ENCODE measurements at regions not wholly inside any gene's neighbourhood (a gene's known extent, or its start where the extent isn't known, plus 50 kb on each side); places are given as distances from the start of the nearest gene placed in this dataset.

GRCh38 chr5:141800617-141801016 lies 77.6 kb downstream of the PCDH1 start:
- 77 to 88% methylated on average over 6 of the region's 6 CpGs for WGBS, 2 donors
- no peak for TF ChIP-seq POLR2AphosphoS5 (IDR thresholded peaks at IDR 0.05)
- TF ChIP-seq CTCF (IDR thresholded peaks at IDR 0.05), result no peak
- TF ChIP-seq EP300 (IDR thresholded peaks at IDR 0.05), result no peak
- no peak for TF ChIP-seq POLR2A (IDR thresholded peaks at IDR 0.05)
- no peak overlapping the region for H3K4me3 ChIP-seq
- DNase-seq, result no peak
- no peaks in the 10 kb centered on the region for H3K36me3 ChIP-seq
- no peak overlapping the region for H3K27ac ChIP-seq
- H3K27me3 ChIP-seq, result peaks cover 0 to 13% (median 2%) of the 10 kb centered on the region in 3 donors
- intact Hi-C loops (cut with DNase I), result no loop called here
- no peaks in the 10 kb centered on the region for H3K4me1 ChIP-seq
- H3K9me3 ChIP-seq, result no peaks in the 10 kb centered on the region

- intact Hi-C loops (cut with DNase I), result no loop called here
- no peaks in the 10 kb centered on the region for H3K4me1 ChIP-seq
- no peaks in the 10 kb centered on the region for H3K9me3 ChIP-seq
- H3K27me3 ChIP-seq, result peaks cover 0 to 5% (median 2%) of the 10 kb centered on the region in 3 donors
- 69 to 75% methylated on average over 7 of the region's 7 CpGs for WGBS, 2 donors
- H3K27ac ChIP-seq, result no peak overlapping the region
- no peak overlapping the region for H3K4me3 ChIP-seq
- TF ChIP-seq POLR2A (IDR thresholded peaks at IDR 0.05) (no peak), CTCF (IDR thresholded peaks at IDR 0.05) (no peak), POLR2AphosphoS5 (IDR thresholded peaks at IDR 0.05) (no peak), EP300 (IDR thresholded peaks at IDR 0.05) (no peak)
- H3K36me3 ChIP-seq, result no peaks in the 10 kb centered on the region
- no peak for DNase-seq
These were observed 78.6 kb downstream of the PCDH1 start for GRCh38 chr5:141799507-141800167.

- DNase-seq, result no peak
- intact Hi-C loops (cut with DNase I), result no loop called here
- H3K27ac ChIP-seq, result no peak overlapping the region
- H3K36me3 ChIP-seq, result no peaks in the 10 kb centered on the region
- no peaks in the 10 kb centered on the region for H3K4me1 ChIP-seq
- no peaks in the 10 kb centered on the region for H3K27me3 ChIP-seq
- no peak overlapping the region for H3K4me3 ChIP-seq
- WGBS, 2 donors, result 0% methylated on average over 1 of the region's 1 CpG
- H3K9me3 ChIP-seq, result no peaks in the 10 kb centered on the region
- no peak for TF ChIP-seq CTCF (IDR thresholded peaks at IDR 0.05)
- TF ChIP-seq POLR2A (IDR thresholded peaks at IDR 0.05), result no peak
- TF ChIP-seq POLR2AphosphoS5 (IDR thresholded peaks at IDR 0.05), result no peak
- TF ChIP-seq EP300 (IDR thresholded peaks at IDR 0.05), result no peak
These were observed 80.8 kb downstream of the PCDH1 start for GRCh38 chr5:141797425-141797824.

- H3K27ac ChIP-seq, result no peak overlapping the region
- H3K36me3 ChIP-seq, result no peaks in the 10 kb centered on the region
- H3K27me3 ChIP-seq, result no peaks in the 10 kb centered on the region
- no peaks in the 10 kb centered on the region for H3K4me1 ChIP-seq
- no peaks in the 10 kb centered on the region for H3K9me3 ChIP-seq
- intact Hi-C loops (cut with DNase I), result no loop called here
- DNase-seq, result no peak
- no peak overlapping the region for H3K4me3 ChIP-seq
- TF ChIP-seq EP300 (IDR thresholded peaks at IDR 0.05), result no peak
- TF ChIP-seq CTCF (IDR thresholded peaks at IDR 0.05), result no peak
- no peak for TF ChIP-seq POLR2AphosphoS5 (IDR thresholded peaks at IDR 0.05)
- no peak for TF ChIP-seq POLR2A (IDR thresholded peaks at IDR 0.05)
- 86 to 90% methylated on average over 5 of the region's 5 CpGs for WGBS, 2 donors
These were observed 82.8 kb downstream of the PCDH1 start for GRCh38 chr5:141795421-141795820.

GRCh38 chr5:141793881-141794280 lies 84.3 kb downstream of the PCDH1 start:
- intact Hi-C loops (cut with DNase I), result no loop called here
- no peaks in the 10 kb centered on the region for H3K9me3 ChIP-seq
- H3K4me1 ChIP-seq, result no peaks in the 10 kb centered on the region
- peaks cover 0 to 6% (median 0%) of the 10 kb centered on the region in 3 donors for H3K27me3 ChIP-seq
- no peak overlapping the region for H3K27ac ChIP-seq
- no peaks in the 10 kb centered on the region for H3K36me3 ChIP-seq
- 76% methylated on average over 4 of the region's 4 CpGs for WGBS, 2 donors
- DNase-seq, result no peak
- no peak overlapping the region for H3K4me3 ChIP-seq
- TF ChIP-seq POLR2A (IDR thresholded peaks at IDR 0.05) (no peak), POLR2AphosphoS5 (IDR thresholded peaks at IDR 0.05) (no peak), CTCF (IDR thresholded peaks at IDR 0.05) (no peak), EP300 (IDR thresholded peaks at IDR 0.05) (no peak)

Measured in sigmoid colon (tissue), 6 donors.